Jurkat, Clone E6-1 (cell line): ENCODE measurements at regions not wholly inside any gene's neighbourhood (a gene's known extent, or its start where the extent isn't known, plus 50 kb on each side); places are given as distances from the start of the nearest gene placed in this dataset.
A peak's percentile ranks its signal among the peaks of the same experiment; 100 is the strongest.

ENCODE experiments used
- DNase-seq: peaks from one replicate; pipeline ENCODE4 v3.0.0-alpha.2; 2011; ENCODE audit warnings: low read depth, low spot score
- H3K4me3 ChIP-seq: 2 replicates; pipeline ENCODE4 v1.5.1; 2011; ENCODE audit warnings: mild to moderate bottlenecking, low read length, control low read depth, moderate library complexity

- no peak for DNase-seq
- no peak overlapping the region for H3K4me3 ChIP-seq
These were observed 320.4 kb downstream of the RPS6KC1 start for GRCh38 chr1:213371525-213371846.

GRCh38 chr1:213371847-213372619, 321.0 kb downstream of the RPS6KC1 start:
- DNase-seq = no peak
- no peak overlapping the region for H3K4me3 ChIP-seq

- DNase-seq = peak; percentile 39
- no peak overlapping the region for H3K4me3 ChIP-seq
These were observed 323.3 kb downstream of the RPS6KC1 start for GRCh38 chr1:213374369-213374768.

GRCh38 chr1:213375002-213375401, 324.0 kb downstream of the RPS6KC1 start:
- no peak overlapping the region for H3K4me3 ChIP-seq
- DNase-seq = no peak

GRCh38 chr1:213376862-213377372, 325.9 kb downstream of the RPS6KC1 start:
- no peak for DNase-seq
- no peak overlapping the region for H3K4me3 ChIP-seq

- DNase-seq = no peak
- no peak overlapping the region for H3K4me3 ChIP-seq
These were observed 329.8 kb downstream of the RPS6KC1 start for GRCh38 chr1:213380865-213381264.

GRCh38 chr1:213381572-213382084, 330.6 kb downstream of the RPS6KC1 start:
- DNase-seq = no peak
- no peak overlapping the region for H3K4me3 ChIP-seq

GRCh38 chr1:213383465-213383864, 332.4 kb downstream of the RPS6KC1 start:
- DNase-seq = no peak
- no peak overlapping the region for H3K4me3 ChIP-seq

- no peak for DNase-seq
- H3K4me3 ChIP-seq = no peak overlapping the region
These were observed 334.2 kb downstream of the RPS6KC1 start for GRCh38 chr1:213385201-213385600.

- no peak overlapping the region for H3K4me3 ChIP-seq
- no peak for DNase-seq
These were observed 334.8 kb downstream of the RPS6KC1 start for GRCh38 chr1:213385806-213386324.

- no peak for DNase-seq
- no peak overlapping the region for H3K4me3 ChIP-seq
These were observed 336.5 kb downstream of the RPS6KC1 start for GRCh38 chr1:213387380-213388015.

- H3K4me3 ChIP-seq = no peak overlapping the region
- DNase-seq = no peak
These were observed 337.2 kb downstream of the RPS6KC1 start for GRCh38 chr1:213388199-213388598.

- no peak for DNase-seq
- H3K4me3 ChIP-seq = no peak overlapping the region
These were observed 338.1 kb downstream of the RPS6KC1 start for GRCh38 chr1:213389061-213389581.

GRCh38 chr1:213391445-213391844, 340.4 kb downstream of the RPS6KC1 start:
- no peak for DNase-seq
- no peak overlapping the region for H3K4me3 ChIP-seq

GRCh38 chr1:213393860-213394259, 342.8 kb downstream of the RPS6KC1 start:
- no peak overlapping the region for H3K4me3 ChIP-seq
- no peak for DNase-seq

- no peak for DNase-seq
- no peak overlapping the region for H3K4me3 ChIP-seq
These were observed 343.8 kb downstream of the RPS6KC1 start for GRCh38 chr1:213394837-213395236.

- no peak overlapping the region for H3K4me3 ChIP-seq
- no peak for DNase-seq
These were observed 346.6 kb downstream of the RPS6KC1 start for GRCh38 chr1:213397638-213398037.

GRCh38 chr1:213399695-213400094, 348.7 kb downstream of the RPS6KC1 start:
- no peak overlapping the region for H3K4me3 ChIP-seq
- DNase-seq = no peak

- DNase-seq = no peak
- no peak overlapping the region for H3K4me3 ChIP-seq
These were observed 358.2 kb downstream of the RPS6KC1 start for GRCh38 chr1:213409208-213409631.

GRCh38 chr1:213409971-213410370, 358.9 kb downstream of the RPS6KC1 start:
- no peak overlapping the region for H3K4me3 ChIP-seq
- DNase-seq = no peak
